ENCODE measurements at regions not wholly inside any gene's neighbourhood (a gene's known extent, or its start where the extent isn't known, plus 50 kb on each side); places are given as distances from the start of the nearest gene placed in this dataset.
"Not testable (repeated sequence)": the region's sequence is repeated elsewhere in the genome, so short reads cannot be mapped to it uniquely, and the experiment has no call there.

GRCh38 chr6:119405114-119405513 is 55.6 kb upstream of the MAN1A1 start:
- TF ChIP-seq POLR2AphosphoS5 (IDR thresholded peaks at IDR 0.05; ENCODE audit: low read depth, low read length); POLR2A (IDR thresholded peaks at IDR 0.05; ENCODE audit: low read depth, low read length); TAF1 (IDR thresholded peaks at IDR 0.05; ENCODE audit: borderline replicate concordance, low read depth, low read length): not testable (repeated sequence)
